ENCODE measurements at regions not wholly inside any gene's neighbourhood (a gene's known extent, or its start where the extent isn't known, plus 50 kb on each side); places are given as distances from the start of the nearest gene placed in this dataset.

DNA sequence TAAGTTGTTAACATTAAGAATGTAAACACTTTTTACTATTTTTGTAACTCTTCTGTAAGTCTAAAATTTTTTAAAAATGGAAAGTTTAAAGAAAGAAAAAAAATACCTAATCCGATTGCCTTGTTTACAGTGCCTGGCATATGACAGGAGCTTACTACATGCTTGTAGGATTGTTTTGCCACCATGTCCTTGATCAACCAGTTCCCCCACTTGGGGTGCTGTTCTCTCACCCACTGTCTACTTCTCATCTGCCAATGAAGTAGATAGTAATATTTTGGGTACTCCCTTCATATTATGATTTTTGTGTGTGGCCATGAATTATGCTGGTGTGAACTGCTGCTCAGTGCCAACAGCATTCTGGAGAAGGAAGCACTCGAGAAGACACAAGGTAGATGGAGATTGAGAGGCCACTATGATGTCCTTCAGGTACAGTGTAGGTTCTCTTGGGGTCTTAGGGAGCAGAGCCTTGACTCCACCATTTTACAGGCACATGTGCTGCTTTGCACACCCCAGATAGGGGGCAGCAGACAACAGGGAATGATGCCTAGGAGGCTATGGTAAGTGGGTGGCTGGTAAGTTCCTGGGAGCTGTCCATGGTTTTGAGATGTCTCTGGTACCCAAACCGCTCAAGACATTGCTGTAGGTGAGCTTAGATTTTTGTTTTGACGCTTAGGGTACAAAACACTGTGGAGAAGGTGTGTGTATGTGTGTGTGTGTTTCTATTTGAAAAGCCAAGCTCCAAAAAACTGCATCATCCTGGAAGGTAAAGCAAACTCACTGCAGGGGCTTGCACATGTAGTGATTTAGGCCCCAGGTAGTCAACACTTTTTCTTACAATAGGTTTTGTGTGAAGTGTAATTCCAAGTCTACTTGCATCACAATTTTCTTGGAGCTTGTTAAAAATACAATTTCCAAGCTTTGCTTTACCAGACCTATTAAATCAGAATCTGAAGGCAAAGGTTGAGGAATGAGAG, 494.5 kb upstream of the LARGE1 start (continued):
- TF ChIP-seq, protein P1, sequence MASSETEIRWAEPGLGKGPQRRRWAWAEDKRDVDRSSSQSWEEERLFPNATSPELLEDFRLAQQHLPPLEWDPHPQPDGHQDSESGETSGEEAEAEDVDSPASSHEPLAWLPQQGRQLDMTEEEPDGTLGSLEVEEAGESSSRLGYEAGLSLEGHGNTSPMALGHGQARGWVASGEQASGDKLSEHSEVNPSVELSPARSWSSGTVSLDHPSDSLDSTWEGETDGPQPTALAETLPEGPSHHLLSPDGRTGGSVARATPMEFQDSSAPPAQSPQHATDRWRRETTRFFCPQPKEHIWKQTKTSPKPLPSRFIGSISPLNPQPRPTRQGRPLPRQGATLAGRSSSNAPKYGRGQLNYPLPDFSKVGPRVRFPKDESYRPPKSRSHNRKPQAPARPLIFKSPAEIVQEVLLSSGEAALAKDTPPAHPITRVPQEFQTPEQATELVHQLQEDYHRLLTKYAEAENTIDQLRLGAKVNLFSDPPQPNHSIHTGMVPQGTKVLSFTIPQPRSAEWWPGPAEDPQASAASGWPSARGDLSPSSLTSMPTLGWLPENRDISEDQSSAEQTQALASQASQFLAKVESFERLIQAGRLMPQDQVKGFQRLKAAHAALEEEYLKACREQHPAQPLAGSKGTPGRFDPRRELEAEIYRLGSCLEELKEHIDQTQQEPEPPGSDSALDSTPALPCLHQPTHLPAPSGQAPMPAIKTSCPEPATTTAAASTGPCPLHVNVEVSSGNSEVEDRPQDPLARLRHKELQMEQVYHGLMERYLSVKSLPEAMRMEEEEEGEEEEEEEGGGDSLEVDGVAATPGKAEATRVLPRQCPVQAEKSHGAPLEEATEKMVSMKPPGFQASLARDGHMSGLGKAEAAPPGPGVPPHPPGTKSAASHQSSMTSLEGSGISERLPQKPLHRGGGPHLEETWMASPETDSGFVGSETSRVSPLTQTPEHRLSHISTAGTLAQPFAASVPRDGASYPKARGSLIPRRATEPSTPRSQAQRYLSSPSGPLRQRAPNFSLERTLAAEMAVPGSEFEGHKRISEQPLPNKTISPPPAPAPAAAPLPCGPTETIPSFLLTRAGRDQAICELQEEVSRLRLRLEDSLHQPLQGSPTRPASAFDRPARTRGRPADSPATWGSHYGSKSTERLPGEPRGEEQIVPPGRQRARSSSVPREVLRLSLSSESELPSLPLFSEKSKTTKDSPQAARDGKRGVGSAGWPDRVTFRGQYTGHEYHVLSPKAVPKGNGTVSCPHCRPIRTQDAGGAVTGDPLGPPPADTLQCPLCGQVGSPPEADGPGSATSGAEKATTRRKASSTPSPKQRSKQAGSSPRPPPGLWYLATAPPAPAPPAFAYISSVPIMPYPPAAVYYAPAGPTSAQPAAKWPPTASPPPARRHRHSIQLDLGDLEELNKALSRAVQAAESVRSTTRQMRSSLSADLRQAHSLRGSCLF (CRISPR knock-in tag; IDR thresholded peaks at IDR 0.05; ENCODE audit: borderline replicate concordance), result no peak
- no peak for TF ChIP-seq ZNF740 (CRISPR knock-in tag; IDR thresholded peaks at IDR 0.05)
- TF ChIP-seq JUN (CRISPR knock-in tag; IDR thresholded peaks at IDR 0.05), result no peak
- TF ChIP-seq IRF9 (CRISPR knock-in tag; IDR thresholded peaks at IDR 0.05; ENCODE audit: borderline replicate concordance), result peak; percentile 40; the same call in 1 of the 2 replicates
- peak; percentile 62 for TF ChIP-seq ZNF781 (CRISPR knock-in tag; IDR thresholded peaks at IDR 0.05; ENCODE audit: borderline replicate concordance, not compliant biosample characterization)
- no peak for TF ChIP-seq SMARCE1 (IDR thresholded peaks at IDR 0.05; ENCODE audit: borderline replicate concordance)
- TF ChIP-seq EP300 (IDR thresholded peaks at IDR 0.05; ENCODE audit: low read depth in 2 of 2, low read length in 2 of 2), result no peak
- TF ChIP-seq EP300 (CRISPR knock-in tag; IDR thresholded peaks at IDR 0.05; ENCODE audit: borderline replicate concordance), result no peak
- no peak for TF ChIP-seq ARID2 (CRISPR knock-in tag; IDR thresholded peaks at IDR 0.05; ENCODE audit: borderline replicate concordance)
- TF ChIP-seq SMC3 (IDR thresholded peaks at IDR 0.05; ENCODE audit: low read length), result peak; percentile 98
- TF ChIP-seq AGO2 (optimal IDR thresholded peaks at IDR 0.05; ENCODE audit: low read depth, low read length), result no peak
- TF ChIP-seq IRF2 (CRISPR knock-in tag; IDR thresholded peaks at IDR 0.05), result no peak
- TF ChIP-seq CCDC6 (CRISPR knock-in tag; IDR thresholded peaks at IDR 0.05), result no peak
- TF ChIP-seq, protein P2, sequence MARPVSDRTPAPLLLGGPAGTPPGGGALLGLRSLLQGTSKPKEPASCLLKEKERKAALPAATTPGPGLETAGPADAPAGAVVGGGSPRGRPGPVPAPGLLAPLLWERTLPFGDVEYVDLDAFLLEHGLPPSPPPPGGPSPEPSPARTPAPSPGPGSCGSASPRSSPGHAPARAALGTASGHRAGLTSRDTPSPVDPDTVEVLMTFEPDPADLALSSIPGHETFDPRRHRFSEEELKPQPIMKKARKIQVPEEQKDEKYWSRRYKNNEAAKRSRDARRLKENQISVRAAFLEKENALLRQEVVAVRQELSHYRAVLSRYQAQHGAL (CRISPR knock-in tag; IDR thresholded peaks at IDR 0.05; ENCODE audit: not compliant biosample characterization), result no peak
- no peak for TF ChIP-seq ZMAT3 (CRISPR knock-in tag; conservative IDR thresholded peaks at IDR 0.05)
- peak; percentile 86; the same call in 1 of the 2 replicates for TF ChIP-seq TSC22D2 (CRISPR knock-in tag; IDR thresholded peaks at IDR 0.05; ENCODE audit: borderline replicate concordance)
- no peak for TF ChIP-seq ZNF34 (CRISPR knock-in tag; IDR thresholded peaks at IDR 0.05; ENCODE audit: borderline replicate concordance)
- TF ChIP-seq PITX1 (CRISPR knock-in tag; IDR thresholded peaks at IDR 0.05), result no peak
- no peak for TF ChIP-seq ZNF577 (CRISPR knock-in tag; IDR thresholded peaks at IDR 0.05; ENCODE audit: borderline replicate concordance, low read depth)
- TF ChIP-seq, protein P3, sequence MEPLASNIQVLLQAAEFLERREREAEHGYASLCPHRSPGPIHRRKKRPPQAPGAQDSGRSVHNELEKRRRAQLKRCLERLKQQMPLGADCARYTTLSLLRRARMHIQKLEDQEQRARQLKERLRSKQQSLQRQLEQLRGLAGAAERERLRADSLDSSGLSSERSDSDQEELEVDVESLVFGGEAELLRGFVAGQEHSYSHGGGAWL (CRISPR knock-in tag; IDR thresholded peaks at IDR 0.05), result peak; percentile 82; the same call in 1 of the 2 replicates
- TF ChIP-seq RARA (CRISPR knock-in tag; IDR thresholded peaks at IDR 0.05), result peak; percentile 51; the same call in 1 of the 2 replicates

Measured in HepG2 (cell line).